ENCODE measurements at regions not wholly inside any gene's neighbourhood (a gene's known extent, or its start where the extent isn't known, plus 50 kb on each side); places are given as distances from the start of the nearest gene placed in this dataset.

DNA sequence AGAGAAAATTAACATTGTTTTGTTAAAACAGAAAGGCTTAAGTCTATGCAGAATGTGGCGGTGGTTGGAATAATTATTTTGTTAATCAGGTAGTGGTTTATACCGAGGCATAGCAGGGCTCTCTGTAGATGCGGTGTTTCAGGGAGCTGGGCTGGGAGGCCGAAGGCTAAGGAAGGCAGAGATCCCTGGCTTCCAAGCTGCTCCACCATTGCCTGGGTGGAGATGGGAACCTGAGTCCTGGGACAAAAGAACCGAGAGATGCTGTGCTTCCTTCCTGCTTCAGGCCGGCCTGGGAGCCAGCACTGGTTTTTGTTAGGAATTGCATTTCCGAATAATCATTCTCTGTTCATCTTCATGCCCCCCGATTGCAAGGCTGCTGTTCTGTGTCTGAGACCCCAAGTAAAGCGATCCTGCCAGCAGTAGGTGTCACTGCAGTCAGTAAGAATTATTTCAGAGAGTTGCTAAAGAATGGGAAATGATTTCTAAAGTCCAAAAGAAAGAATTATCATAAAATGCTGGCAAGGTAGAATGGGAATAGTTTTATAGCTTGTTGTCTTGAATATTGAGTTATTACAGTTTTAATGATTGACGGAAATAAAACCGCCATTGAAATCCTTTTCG lies 824.9 kb downstream of the GALR1 start:
- no peak for ATAC-seq (replicated peaks in 1 of 2)
- H3K4me3 Mint-ChIP-seq = no peak overlapping the region
- DNase-seq = no peak
- no peaks in the 10 kb centered on the region for H3K27me3 Mint-ChIP-seq (ENCODE audit: low read depth)
- H3K9me3 Mint-ChIP-seq = peaks cover 0 to under 1% of the 10 kb centered on the region in 2 donors
- H3K36me3 Mint-ChIP-seq (ENCODE audit: insufficient read depth in 2 of 2) = no peaks in the 10 kb centered on the region
- no peak overlapping the region for H3K27ac Mint-ChIP-seq
- no peaks in the 10 kb centered on the region for H3K4me1 Mint-ChIP-seq (ENCODE audit: low read depth)

DNA sequence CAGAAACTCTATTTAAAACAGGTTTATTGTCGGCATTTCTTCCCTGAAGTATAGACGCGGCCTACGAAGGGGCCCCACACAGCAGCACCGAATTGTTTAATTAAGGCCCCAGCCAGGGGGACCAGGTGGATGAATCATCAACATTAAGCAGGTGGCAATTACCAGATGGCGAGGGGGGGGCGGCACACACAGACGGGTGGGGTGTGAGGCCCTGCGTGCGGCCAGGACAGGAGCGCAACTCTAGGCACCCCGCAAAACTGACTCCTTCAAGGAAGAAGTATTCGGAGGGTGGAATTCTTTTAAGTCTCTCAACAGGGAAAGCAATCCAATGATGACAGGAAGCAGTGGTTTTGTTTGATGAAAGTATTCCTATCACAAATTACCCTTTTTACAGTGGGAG lies 830.4 kb downstream of the GALR1 start:
- no peaks in the 10 kb centered on the region for H3K27me3 Mint-ChIP-seq (ENCODE audit: low read depth)
- peaks cover 0 to 2% of the 10 kb centered on the region in 2 donors for H3K9me3 Mint-ChIP-seq
- no peaks in the 10 kb centered on the region for H3K4me1 Mint-ChIP-seq (ENCODE audit: low read depth)
- H3K4me3 Mint-ChIP-seq = no peak overlapping the region
- ATAC-seq (replicated peaks in 1 of 2) (no peak), DNase-seq (no peak)
- no peaks in the 10 kb centered on the region for H3K36me3 Mint-ChIP-seq (ENCODE audit: insufficient read depth in 2 of 2)
- H3K27ac Mint-ChIP-seq = no peak overlapping the region

DNA sequence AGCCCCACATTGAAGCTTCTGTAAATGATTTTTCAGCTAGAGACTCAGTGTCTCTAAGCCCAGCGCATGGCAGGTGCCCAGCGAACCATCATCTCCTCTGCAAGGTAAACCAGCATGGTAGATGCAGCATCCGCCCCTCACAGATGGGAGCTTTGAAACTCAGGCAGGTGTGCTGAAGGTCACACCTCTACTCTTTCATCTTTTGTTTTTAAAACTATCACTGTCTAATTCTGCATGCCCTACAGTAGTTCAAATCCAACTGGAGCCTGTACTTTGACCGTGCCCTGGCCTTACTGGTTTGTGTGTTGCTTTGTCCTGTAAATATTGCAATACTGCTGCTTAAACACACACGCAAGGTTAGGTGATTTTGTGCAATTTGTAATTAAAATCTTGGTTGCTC lies 831.1 kb downstream of the GALR1 start:
- H3K27me3 Mint-ChIP-seq (ENCODE audit: low read depth) = no peaks in the 10 kb centered on the region
- H3K9me3 Mint-ChIP-seq = peaks cover 0 to 2% of the 10 kb centered on the region in 2 donors
- no peaks in the 10 kb centered on the region for H3K4me1 Mint-ChIP-seq (ENCODE audit: low read depth)
- no peak overlapping the region for H3K4me3 Mint-ChIP-seq
- DNase-seq (no peak), ATAC-seq (replicated peaks in 1 of 2) (no peak)
- no peaks in the 10 kb centered on the region for H3K36me3 Mint-ChIP-seq (ENCODE audit: insufficient read depth in 2 of 2)
- H3K27ac Mint-ChIP-seq = no peak overlapping the region

DNA sequence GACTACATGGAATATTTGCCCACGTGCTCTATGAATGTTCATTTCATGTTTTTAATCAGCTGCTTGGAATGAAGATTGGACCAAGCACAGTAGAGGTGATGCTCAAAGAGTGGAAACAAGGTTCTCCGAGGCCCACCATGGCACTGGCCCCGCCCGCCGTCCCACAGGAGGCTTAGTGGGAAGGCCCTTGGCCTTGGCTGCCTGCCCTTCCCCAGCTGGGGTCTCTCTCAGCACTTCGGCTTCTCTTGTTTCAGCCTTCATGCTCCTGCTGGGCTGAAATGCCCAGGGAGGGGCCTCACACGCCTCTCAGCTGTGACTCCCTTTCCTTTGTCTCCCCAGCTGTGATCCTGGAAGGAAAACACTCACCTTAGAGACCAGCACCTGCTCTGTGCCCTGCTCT lies 833.2 kb downstream of the GALR1 start:
- ATAC-seq (replicated peaks in 1 of 2) (no peak), DNase-seq (no peak)
- no peaks in the 10 kb centered on the region for H3K4me1 Mint-ChIP-seq (ENCODE audit: low read depth)
- H3K4me3 Mint-ChIP-seq = no peak overlapping the region
- H3K36me3 Mint-ChIP-seq (ENCODE audit: insufficient read depth in 2 of 2) = peaks cover 0 to 1% of the 10 kb centered on the region in 2 donors
- H3K27me3 Mint-ChIP-seq (ENCODE audit: low read depth) = no peaks in the 10 kb centered on the region
- H3K27ac Mint-ChIP-seq = no peak overlapping the region
- peaks cover 0 to 2% of the 10 kb centered on the region in 2 donors for H3K9me3 Mint-ChIP-seq

DNA sequence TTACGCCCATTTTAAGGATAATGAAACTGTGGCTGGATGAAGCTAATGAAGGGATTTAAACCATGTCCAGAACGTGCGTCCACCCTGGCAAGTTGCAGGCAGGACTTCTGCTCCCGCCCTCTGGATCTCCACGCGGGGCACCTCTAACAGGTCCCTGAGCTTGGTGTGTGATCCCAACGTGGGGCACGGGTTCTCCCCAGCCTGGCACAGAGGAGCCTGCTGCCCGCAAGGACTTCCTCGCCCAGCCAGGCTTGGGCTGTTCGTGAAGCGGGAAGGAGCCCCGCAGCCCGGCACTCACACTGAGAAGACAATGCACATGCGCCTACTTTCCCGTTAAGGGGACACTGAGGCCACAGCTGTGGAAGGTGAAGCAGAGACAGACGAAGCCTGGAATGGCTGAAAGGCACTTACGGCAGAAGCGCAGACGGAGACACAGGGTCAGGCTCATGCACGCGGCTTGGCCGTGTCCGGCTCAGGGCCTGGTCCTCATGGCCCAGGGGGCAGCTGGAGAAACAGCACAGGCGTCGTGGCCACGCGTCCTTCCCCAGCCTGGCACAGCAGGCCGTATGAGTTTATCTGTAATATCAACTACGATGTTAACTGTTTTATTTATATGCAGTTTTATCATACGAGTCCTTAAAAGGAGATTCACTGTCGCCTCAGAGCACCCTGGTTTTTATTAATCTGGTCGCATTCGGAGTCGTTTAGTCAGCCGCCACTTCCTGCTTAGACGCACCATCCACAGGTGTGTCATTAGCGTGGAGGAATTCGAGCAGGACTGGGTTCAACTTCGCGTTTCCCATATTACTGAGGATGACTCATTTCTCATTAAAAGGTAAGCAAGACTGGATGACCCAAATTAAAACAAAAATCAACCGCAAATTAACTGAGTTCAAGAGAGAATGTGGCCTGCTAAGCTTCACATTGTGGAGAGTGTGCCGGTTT lies 835.9 kb downstream of the GALR1 start:
- no peak for ATAC-seq (replicated peaks in 1 of 2)
- Mint-ChIP-seq H3K27ac (no peak overlapping the region), H3K36me3 (ENCODE audit: insufficient read depth in 2 of 2) (peaks cover 0 to 1% of the 10 kb centered on the region in 2 donors), H3K9me3 (no peaks in the 10 kb centered on the region), H3K4me1 (ENCODE audit: low read depth) (no peaks in the 10 kb centered on the region), H3K27me3 (ENCODE audit: low read depth) (no peaks in the 10 kb centered on the region), H3K4me3 (no peak overlapping the region)
- DNase-seq = no peak

DNA sequence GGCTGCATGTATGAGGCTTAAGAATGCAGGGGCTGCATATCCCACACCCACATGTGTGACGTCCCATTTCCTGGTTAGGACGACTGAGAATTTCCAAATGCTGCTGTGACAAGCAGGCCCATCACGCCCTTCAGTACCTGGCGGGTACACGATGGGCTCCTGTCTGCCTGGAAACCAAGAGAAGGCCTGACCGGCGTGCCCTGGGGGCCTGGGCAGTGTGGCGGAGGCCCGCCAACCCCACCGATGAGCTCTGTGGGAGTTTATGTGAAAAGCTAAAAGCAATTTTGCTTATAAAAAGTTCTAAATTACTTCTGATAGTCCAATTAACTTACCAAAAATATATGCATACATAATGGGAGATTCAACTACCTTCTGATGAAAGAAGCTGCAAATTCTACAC lies 837.3 kb downstream of the GALR1 start:
- no peak overlapping the region for H3K27ac Mint-ChIP-seq
- peaks cover 0 to 1% of the 10 kb centered on the region in 2 donors for H3K36me3 Mint-ChIP-seq (ENCODE audit: insufficient read depth in 2 of 2)
- no peak overlapping the region for H3K4me3 Mint-ChIP-seq
- ATAC-seq (replicated peaks in 1 of 2) (no peak), DNase-seq (no peak)
- H3K9me3 Mint-ChIP-seq = no peaks in the 10 kb centered on the region
- H3K4me1 Mint-ChIP-seq (ENCODE audit: low read depth) = no peaks in the 10 kb centered on the region
- no peaks in the 10 kb centered on the region for H3K27me3 Mint-ChIP-seq (ENCODE audit: low read depth)

DNA sequence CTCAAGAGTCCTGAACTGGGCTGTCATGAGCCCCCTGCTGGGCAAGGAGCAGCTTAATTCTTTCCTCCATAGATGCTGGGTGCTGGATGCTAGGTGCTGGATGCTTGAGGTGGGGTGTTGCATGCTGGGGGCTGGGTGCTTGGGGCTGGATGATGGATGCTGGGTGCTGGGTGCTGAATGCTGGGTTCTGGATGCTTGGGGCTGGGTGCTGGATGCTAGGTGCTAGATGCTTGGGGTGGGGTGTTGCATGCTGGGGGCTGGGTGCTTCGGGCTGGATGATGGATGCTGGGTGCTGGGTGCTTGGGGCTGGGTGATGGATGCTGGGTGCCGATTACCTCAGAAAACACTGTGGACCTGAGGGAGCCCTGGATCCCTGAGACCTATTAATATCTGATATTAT lies 837.7 kb downstream of the GALR1 start:
- no peaks in the 10 kb centered on the region for H3K27me3 Mint-ChIP-seq (ENCODE audit: low read depth)
- DNase-seq (no peak), ATAC-seq (replicated peaks in 1 of 2) (no peak)
- H3K4me3 Mint-ChIP-seq = no peak overlapping the region
- H3K4me1 Mint-ChIP-seq (ENCODE audit: low read depth) = no peaks in the 10 kb centered on the region
- no peaks in the 10 kb centered on the region for H3K9me3 Mint-ChIP-seq
- H3K27ac Mint-ChIP-seq = no peak overlapping the region
- peaks cover 0 to 1% of the 10 kb centered on the region in 2 donors for H3K36me3 Mint-ChIP-seq (ENCODE audit: insufficient read depth in 2 of 2)

DNA sequence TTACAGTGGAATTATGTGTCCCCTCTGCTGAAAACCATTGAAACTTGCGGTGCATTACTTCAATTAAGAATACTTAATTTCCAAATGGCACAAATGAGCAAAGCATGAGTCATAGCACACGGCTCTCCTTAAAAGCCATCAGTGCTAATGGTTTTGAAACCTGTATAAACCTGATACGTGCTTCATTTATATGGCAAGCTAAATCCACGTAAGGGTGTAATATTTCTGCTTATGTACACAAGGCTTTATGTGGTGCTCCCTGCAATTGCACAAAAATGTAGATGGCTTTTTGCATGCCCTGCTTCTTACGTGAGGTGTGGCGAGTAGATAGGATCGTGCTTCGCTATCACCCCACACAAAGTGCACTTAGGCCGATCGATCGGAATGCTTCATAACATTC lies 840.9 kb downstream of the GALR1 start:
- ATAC-seq (replicated peaks in 1 of 2) = no peak
- no peak overlapping the region for H3K4me3 Mint-ChIP-seq

DNA sequence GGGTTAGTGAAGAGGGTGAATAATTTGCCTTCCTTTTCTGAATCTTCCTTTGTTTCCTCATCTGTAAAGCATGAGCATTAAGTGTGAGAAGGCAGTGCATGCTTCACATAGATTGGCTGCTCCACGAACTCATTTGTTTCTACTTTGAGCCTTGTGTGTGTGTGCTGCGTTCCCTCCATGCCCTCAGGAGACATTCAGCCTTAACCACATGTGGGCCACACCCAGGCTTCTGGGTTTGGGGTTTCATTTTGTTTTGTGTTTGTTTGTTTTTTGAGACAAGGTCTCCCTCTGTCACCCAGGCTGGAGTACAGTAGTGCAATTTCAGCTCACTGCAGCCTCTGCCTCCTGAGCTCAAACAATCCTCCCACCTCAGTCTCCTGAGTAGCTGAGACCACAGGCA lies 843.3 kb downstream of the GALR1 start:
- ATAC-seq (replicated peaks in 1 of 2) (no peak), DNase-seq (no peak)
- Mint-ChIP-seq H3K4me1 (ENCODE audit: low read depth) (no peaks in the 10 kb centered on the region), H3K4me3 (no peak overlapping the region), H3K27ac (no peak overlapping the region), H3K27me3 (ENCODE audit: low read depth) (no peaks in the 10 kb centered on the region), H3K9me3 (peaks cover 0 to 5% of the 10 kb centered on the region in 2 donors), H3K36me3 (ENCODE audit: insufficient read depth in 2 of 2) (no peaks in the 10 kb centered on the region)

More for the DNA sequence above, 840.9 kb downstream of the GALR1 start:
- Mint-ChIP-seq H3K27ac (no peak overlapping the region), H3K9me3 (no peaks in the 10 kb centered on the region), H3K4me1 (ENCODE audit: low read depth) (no peaks in the 10 kb centered on the region), H3K27me3 (ENCODE audit: low read depth) (no peaks in the 10 kb centered on the region), H3K36me3 (ENCODE audit: insufficient read depth in 2 of 2) (peaks cover 0 to 1% of the 10 kb centered on the region in 2 donors)
- no peak for DNase-seq

DNA sequence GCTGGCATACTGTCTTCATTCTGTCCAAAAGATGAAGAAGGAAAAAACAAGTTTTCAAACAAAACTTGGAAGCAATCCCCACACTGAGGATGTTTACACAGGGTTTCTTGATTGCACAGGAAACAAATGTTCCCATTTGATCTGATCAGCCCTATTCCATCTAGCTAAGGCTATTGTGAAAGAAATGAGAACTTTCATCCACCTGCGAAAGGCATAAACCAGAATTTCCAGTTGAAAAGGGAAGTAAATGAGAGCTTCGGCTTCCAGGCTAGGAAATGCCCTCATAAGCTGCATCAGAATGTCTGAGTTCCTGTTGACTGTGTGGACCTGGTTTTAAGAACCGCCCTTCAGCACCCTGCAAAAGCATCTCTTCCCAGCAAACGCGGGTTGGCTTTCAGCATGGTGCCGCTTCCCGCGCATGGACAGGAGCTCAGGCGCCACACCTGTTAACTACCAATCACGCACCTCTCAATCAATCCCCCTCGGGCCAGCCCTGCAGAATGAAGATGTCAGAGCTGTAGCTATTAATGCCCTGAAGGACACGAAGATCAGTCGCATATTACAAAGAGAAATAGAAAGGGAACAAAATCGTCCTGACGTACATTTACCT lies 850.4 kb downstream of the GALR1 start:
- ATAC-seq (replicated peaks in 1 of 2) = no peak
- Mint-ChIP-seq H3K4me3 (no peak overlapping the region), H3K27me3 (ENCODE audit: low read depth) (no peaks in the 10 kb centered on the region), H3K36me3 (ENCODE audit: insufficient read depth in 2 of 2) (no peaks in the 10 kb centered on the region), H3K9me3 (peaks cover 0 to 8% of the 10 kb centered on the region in 2 donors), H3K27ac (no peak overlapping the region), H3K4me1 (ENCODE audit: low read depth) (no peaks in the 10 kb centered on the region)
- DNase-seq = no peak

DNA sequence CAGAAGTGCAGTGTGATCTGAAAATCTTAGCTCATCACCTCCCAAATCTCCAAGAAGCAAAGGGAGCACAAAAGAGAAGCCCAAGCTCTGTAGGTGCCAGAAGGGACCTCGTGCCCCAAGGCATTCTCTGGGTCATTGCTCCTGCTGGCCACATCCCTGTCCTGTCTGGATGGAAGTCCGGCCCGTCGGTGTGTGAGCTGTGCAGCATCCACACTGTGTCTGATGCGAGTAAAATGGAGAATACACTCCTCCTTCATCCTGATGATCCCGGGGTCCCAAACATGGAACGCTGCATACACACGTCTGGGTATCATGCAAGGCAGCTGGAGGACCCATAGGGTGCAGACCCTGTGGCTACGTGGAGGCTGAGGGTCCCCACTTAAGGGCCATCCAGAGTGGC lies 851.4 kb downstream of the GALR1 start:
- Mint-ChIP-seq H3K4me1 (ENCODE audit: low read depth) (no peaks in the 10 kb centered on the region), H3K27ac (no peak overlapping the region), H3K27me3 (ENCODE audit: low read depth) (no peaks in the 10 kb centered on the region), H3K4me3 (no peak overlapping the region), H3K9me3 (peaks cover 0 to 8% of the 10 kb centered on the region in 2 donors), H3K36me3 (ENCODE audit: insufficient read depth in 2 of 2) (no peaks in the 10 kb centered on the region)
- ATAC-seq (replicated peaks in 1 of 2) (no peak), DNase-seq (no peak)

DNA sequence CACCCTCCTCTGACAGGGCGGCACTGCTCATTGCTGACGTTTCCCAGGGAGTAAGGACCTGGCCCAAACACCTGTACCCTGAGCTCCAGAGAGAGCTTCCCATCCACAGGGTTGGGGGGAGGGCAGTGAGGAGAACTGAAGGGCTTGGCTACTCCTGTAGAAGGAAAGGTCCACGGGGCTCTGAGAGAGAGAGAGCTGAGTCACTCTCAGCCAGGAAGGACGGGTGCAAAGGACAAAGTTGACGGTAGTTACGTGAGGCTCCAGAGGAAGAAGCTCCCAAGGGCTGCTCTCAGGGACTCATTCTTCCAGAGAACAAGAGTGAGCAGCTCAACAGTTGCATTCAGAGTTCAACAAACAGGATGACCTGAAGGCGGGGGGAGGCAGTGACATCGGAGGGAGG lies 852.5 kb downstream of the GALR1 start:
- DNase-seq (no peak), ATAC-seq (replicated peaks in 1 of 2) (no peak)
- Mint-ChIP-seq H3K27me3 (ENCODE audit: low read depth) (no peaks in the 10 kb centered on the region), H3K27ac (no peak overlapping the region), H3K4me1 (ENCODE audit: low read depth) (no peaks in the 10 kb centered on the region), H3K4me3 (no peak overlapping the region), H3K9me3 (peaks cover 0 to 4% of the 10 kb centered on the region in 2 donors), H3K36me3 (ENCODE audit: insufficient read depth in 2 of 2) (no peaks in the 10 kb centered on the region)

DNA sequence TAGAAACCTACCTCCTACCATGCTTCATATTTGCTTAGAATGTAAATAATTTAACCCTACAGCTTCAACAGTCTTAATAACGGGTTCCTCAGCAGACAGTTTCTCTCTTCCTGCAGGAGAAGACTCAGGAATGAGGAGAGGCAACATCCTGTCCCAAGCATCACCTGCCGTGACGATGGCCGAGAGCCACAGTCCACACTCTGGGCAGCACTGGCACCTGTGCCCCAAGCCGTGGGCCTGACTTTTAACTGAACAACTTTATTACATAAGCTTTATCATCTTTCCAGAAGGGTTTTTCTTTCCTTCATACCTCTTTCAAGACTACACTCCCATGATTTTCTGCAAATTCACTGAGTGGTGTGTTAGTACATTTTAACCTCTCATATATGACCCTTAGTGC lies 856.0 kb downstream of the GALR1 start:
- Mint-ChIP-seq H3K27ac (no peak overlapping the region), H3K4me3 (no peak overlapping the region), H3K36me3 (ENCODE audit: insufficient read depth in 2 of 2) (no peaks in the 10 kb centered on the region), H3K9me3 (peaks cover 0 to 3% of the 10 kb centered on the region in 2 donors), H3K4me1 (ENCODE audit: low read depth) (no peaks in the 10 kb centered on the region), H3K27me3 (ENCODE audit: low read depth) (no peaks in the 10 kb centered on the region)
- ATAC-seq (replicated peaks in 1 of 2) (no peak), DNase-seq (no peak)

Measured in activated T-cell treated with anti-CD3 and anti-CD28 coated beads, Interleukin-2, amount 50 U/mL, for 72 hours (primary cell).